GM12865 (cell line): ENCODE measurements at regions not wholly inside any gene's neighbourhood (a gene's known extent, or its start where the extent isn't known, plus 50 kb on each side); places are given as distances from the start of the nearest gene placed in this dataset.
A peak's percentile ranks its signal among the peaks of the same experiment; 100 is the strongest.

Source experiments
- DNase-seq: peaks from one replicate; pipeline ENCODE4 v3.0.0; 2010; ENCODE audit warnings: low read depth
- H3K4me3 ChIP-seq: 2 replicates; pipeline ENCODE4 v1.5.1; 2011; ENCODE audit warnings: mild to moderate bottlenecking, low read depth, low read length, control low read depth
- TF ChIP-seq, protein P1 (sequence below): IDR thresholded peaks from 2 replicates; pipeline ENCODE4 v1.5.1; 2011; ENCODE audit warnings: low read length, control low read depth, low read depth, inconsistent platforms; ENCODE audit not compliant: insufficient read depth; ENCODE audit errors: missing control alignments

DNA sequence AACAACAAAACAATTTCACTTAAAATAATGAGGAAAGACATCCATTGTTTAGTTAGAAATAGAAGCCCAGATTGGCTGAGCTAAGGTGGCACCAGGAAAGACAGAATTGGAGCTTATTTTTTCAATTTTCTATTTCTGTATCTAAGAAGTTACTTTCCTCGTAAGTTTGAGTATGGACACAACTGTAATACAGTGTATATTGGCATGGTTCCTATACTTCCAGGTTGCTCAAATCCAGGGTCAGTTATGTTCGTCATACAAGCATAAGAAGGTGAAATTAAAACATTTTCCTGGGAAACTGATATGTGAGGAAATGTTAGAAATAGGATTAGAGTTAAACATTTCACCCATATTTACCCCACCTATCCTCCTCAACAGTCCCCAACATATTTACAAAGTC is 170.4 kb upstream of the AGA start:
- TF ChIP-seq, protein P1, sequence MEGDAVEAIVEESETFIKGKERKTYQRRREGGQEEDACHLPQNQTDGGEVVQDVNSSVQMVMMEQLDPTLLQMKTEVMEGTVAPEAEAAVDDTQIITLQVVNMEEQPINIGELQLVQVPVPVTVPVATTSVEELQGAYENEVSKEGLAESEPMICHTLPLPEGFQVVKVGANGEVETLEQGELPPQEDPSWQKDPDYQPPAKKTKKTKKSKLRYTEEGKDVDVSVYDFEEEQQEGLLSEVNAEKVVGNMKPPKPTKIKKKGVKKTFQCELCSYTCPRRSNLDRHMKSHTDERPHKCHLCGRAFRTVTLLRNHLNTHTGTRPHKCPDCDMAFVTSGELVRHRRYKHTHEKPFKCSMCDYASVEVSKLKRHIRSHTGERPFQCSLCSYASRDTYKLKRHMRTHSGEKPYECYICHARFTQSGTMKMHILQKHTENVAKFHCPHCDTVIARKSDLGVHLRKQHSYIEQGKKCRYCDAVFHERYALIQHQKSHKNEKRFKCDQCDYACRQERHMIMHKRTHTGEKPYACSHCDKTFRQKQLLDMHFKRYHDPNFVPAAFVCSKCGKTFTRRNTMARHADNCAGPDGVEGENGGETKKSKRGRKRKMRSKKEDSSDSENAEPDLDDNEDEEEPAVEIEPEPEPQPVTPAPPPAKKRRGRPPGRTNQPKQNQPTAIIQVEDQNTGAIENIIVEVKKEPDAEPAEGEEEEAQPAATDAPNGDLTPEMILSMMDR: no peak
- no peak for DNase-seq
- no peak overlapping the region for H3K4me3 ChIP-seq

DNA sequence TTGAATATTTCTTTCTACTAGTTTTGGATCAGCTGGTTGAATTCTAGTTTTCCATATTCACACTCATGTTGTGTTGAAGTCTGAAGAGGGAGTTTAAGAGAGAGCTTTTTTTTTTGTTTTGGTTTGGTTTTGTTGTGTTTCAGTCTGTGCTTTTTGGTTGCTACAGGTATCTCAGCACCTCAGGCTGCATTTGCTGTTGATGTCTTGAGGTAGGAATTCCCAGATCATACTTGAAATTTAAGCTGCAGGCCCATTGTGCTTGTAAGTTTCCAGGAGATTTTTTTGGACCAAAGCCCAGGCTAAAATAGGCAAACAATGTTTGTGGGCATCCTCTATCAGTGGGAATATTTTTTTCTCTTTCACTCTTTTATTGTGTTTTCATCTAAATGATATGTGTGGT is 190.2 kb upstream of the AGA start:
- H3K4me3 ChIP-seq: no peak overlapping the region
- no peak for DNase-seq
- TF ChIP-seq, protein P1: no peak

DNA sequence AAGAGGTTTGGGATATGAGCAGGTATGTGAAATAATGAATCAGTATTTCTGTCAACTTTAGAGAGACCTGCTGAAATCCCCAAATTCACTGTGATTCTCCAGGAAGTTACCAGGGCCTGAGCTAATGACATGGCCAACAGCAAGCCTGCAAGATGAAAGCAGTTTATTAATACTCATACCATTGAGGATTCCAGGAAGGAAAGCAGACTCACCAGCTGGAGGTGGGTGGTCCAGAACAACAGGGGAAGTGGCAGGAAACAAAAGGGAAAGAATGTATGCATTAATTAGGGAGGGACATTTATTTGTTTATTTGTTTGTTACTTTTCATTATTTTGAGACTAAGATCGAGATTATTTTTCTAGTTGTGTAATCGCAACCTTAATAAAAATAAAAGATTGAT is 196.6 kb upstream of the AGA start:
- no peak for DNase-seq
- no peak overlapping the region for H3K4me3 ChIP-seq
- TF ChIP-seq, protein P1: no peak

DNA sequence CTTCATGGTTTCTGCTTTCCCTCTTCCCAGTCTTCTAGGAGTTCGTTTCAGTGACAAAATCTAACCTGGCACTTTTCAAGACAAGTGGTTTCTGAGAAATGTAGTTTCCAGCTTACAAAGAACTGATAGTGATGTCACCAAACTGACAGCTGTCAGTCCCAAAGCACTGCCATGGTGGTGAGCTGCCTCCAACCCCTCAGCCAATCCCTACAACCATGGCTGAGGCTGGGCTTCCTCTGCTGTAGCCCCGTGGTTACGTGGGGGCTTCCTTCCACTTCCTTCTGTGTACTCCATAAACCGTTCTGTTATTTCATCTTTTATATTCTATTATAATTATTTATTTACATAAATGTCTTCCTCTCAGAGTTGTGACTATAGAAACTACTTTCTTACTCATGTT is 198.6 kb upstream of the AGA start:
- no peak overlapping the region for H3K4me3 ChIP-seq
- TF ChIP-seq, protein P1: no peak
- no peak for DNase-seq

DNA sequence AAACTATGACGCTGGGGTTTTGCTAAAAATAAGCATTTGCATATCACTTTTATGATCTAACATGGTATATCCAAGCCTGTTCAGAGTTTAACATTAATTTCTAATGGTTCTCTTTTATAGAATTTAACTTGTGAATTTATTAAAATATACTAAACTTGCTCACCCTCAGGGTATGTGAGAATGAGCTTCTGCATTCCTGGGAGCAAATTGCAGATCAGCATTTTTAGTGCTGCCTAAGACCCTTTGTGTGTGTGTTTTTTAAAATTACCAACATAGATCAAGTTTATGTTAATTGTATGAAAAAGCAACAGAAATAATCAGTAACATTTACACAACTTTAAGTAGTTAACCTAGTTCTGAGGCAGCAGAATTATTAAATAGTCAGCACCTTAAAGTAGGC is 218.0 kb upstream of the AGA start:
- DNase-seq: no peak
- H3K4me3 ChIP-seq: no peak overlapping the region
- TF ChIP-seq, protein P1: no peak

DNA sequence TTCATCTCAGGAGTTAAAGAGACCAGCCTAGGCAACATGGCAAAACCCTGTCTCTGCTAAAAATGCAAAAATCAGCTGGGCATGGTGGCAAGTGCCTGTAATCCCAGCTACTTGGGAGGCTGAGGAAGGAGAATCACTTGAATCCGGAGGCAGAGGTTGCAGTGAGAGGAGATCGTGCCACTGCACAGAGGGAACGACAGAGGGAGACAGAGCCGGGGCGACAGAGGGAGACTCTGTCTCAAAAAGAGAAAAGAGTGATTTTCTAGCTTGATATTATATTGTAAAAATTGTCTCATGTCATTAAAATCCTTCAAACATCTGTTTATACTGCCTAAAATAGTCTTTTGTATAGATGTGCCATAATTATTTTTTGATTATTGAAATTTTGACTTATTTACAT is 225.4 kb upstream of the AGA start:
- no peak for DNase-seq
- TF ChIP-seq, protein P1: peak; percentile 21
- no peak overlapping the region for H3K4me3 ChIP-seq

DNA sequence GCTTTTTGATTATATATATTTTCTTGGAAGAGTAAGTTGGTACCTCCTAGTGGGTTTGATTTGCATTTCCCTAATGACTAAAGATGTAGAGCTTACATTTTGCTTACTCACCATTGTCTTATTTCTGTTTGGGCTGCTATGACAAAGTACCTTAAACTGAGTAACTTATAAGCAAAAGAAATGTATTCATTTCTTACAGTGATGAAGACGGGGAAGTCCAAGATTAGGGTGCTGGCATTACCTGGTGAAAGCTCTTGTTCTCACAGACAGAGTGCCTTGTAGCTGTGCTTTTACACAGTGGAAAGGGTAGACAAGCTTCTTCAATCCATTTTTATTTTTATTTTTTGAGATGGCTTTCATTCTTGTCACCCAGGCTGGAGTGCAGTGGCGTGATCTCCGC is 229.2 kb upstream of the AGA start:
- no peak overlapping the region for H3K4me3 ChIP-seq
- DNase-seq: no peak
- TF ChIP-seq, protein P1: no peak
